ENCODE measurements at regions not wholly inside any gene's neighbourhood (a gene's known extent, or its start where the extent isn't known, plus 50 kb on each side); places are given as distances from the start of the nearest gene placed in this dataset.
"Not testable (repeated sequence)": the region's sequence is repeated elsewhere in the genome, so short reads cannot be mapped to it uniquely, and the experiment has no call there.

DNA sequence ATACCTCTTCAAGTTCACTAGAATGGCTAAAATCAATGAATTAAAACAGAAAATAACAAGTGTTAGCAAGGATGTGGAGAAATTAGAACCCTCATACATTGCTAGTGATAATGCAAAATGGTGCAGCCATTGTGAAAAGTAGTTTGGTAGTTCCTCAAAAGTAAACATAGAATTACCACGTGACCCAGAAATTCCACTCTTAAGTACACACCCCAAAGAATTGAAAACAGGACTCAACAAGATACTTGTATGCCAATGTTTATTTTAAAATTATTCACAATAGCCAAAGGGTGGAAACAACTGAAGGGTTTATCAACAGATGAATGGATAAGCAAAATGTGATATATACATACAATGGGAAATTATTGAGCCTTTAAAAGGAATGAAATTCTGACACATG is 70.3 kb downstream of the BARX1 start:
- Mint-ChIP-seq H3K4me1 (no peaks in the 10 kb centered on the region), H3K27me3 (ENCODE audit: insufficient read depth) (peaks cover 4% of the 10 kb centered on the region), H3K36me3 (ENCODE audit: low read depth) (no peaks in the 10 kb centered on the region), H3K27ac (no peak overlapping the region), H3K4me3 (no peak overlapping the region), H3K9me3 (peaks cover 8% of the 10 kb centered on the region)
- no peak overlapping the region for H3K9ac ChIP-seq (ENCODE audit: extremely low read depth, low read length, poor library complexity, severe bottlenecking)
- H3K4me3 ChIP-seq (ENCODE audit: low read length) = no peak overlapping the region
- no peak overlapping the region for H3K27ac ChIP-seq (ENCODE audit: low read depth, low read length)
- no peak for DNase-seq
- TF ChIP-seq, protein P1, sequence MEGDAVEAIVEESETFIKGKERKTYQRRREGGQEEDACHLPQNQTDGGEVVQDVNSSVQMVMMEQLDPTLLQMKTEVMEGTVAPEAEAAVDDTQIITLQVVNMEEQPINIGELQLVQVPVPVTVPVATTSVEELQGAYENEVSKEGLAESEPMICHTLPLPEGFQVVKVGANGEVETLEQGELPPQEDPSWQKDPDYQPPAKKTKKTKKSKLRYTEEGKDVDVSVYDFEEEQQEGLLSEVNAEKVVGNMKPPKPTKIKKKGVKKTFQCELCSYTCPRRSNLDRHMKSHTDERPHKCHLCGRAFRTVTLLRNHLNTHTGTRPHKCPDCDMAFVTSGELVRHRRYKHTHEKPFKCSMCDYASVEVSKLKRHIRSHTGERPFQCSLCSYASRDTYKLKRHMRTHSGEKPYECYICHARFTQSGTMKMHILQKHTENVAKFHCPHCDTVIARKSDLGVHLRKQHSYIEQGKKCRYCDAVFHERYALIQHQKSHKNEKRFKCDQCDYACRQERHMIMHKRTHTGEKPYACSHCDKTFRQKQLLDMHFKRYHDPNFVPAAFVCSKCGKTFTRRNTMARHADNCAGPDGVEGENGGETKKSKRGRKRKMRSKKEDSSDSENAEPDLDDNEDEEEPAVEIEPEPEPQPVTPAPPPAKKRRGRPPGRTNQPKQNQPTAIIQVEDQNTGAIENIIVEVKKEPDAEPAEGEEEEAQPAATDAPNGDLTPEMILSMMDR (conservative IDR thresholded peaks at IDR 0.05) = no peak
- WGBS, 2 experiments (ENCODE audit: insufficient coverage in 1 of 2, insufficient read length in 1 of 2) = 80% methylated on average over 1 of the region's 1 CpG; no CpG with 5 or more reads in 1 of the 2 experiments
- no peaks in the 10 kb centered on the region for H3K36me3 ChIP-seq (ENCODE audit: control insufficient read depth, insufficient read depth, low read length)
- H3K9me3 ChIP-seq (ENCODE audit: control insufficient read depth, low read length) = no peaks in the 10 kb centered on the region
- H3K27me3 ChIP-seq (ENCODE audit: control insufficient read depth, insufficient read depth, low read length, poor library complexity, severe bottlenecking) = no peaks in the 10 kb centered on the region
- H3K4me1 ChIP-seq (ENCODE audit: control insufficient read depth, insufficient read depth, low read length) = no peaks in the 10 kb centered on the region

GRCh38 chr9:93879662-93880407 is 75.3 kb downstream of the BARX1 start:
- not testable (repeated sequence) for H3K4me3 Mint-ChIP-seq; H3K27me3 ChIP-seq (ENCODE audit: control insufficient read depth, insufficient read depth, low read length, poor library complexity, severe bottlenecking); H3K4me1 Mint-ChIP-seq; H3K4me1 ChIP-seq (ENCODE audit: control insufficient read depth, insufficient read depth, low read length); H3K9ac ChIP-seq (ENCODE audit: extremely low read depth, low read length, poor library complexity, severe bottlenecking); DNase-seq; H3K36me3 Mint-ChIP-seq (ENCODE audit: low read depth); H3K36me3 ChIP-seq (ENCODE audit: control insufficient read depth, insufficient read depth, low read length); H3K27ac ChIP-seq (ENCODE audit: low read depth, low read length); H3K4me3 ChIP-seq (ENCODE audit: low read length); H3K27ac Mint-ChIP-seq; H3K27me3 Mint-ChIP-seq (ENCODE audit: insufficient read depth)
- 68 to 81% methylated on average over 10 to 35 of the region's 35 CpGs for WGBS, 2 experiments (ENCODE audit: insufficient coverage in 1 of 2, insufficient read length in 1 of 2)
- H3K9me3 Mint-ChIP-seq = peaks cover 33% of the 10 kb centered on the region
- H3K9me3 ChIP-seq (ENCODE audit: control insufficient read depth, low read length) = peaks cover 16% of the 10 kb centered on the region

- Mint-ChIP-seq H3K9me3 (peaks cover 43% of the 10 kb centered on the region), H3K36me3 (ENCODE audit: low read depth) (no peaks in the 10 kb centered on the region), H3K4me1 (no peaks in the 10 kb centered on the region), H3K4me3 (no peak overlapping the region), H3K27me3 (ENCODE audit: insufficient read depth) (peaks cover 5% of the 10 kb centered on the region), H3K27ac (no peak overlapping the region)
- H3K27me3 ChIP-seq (ENCODE audit: control insufficient read depth, insufficient read depth, low read length, poor library complexity, severe bottlenecking) = no peaks in the 10 kb centered on the region
- H3K4me1 ChIP-seq (ENCODE audit: control insufficient read depth, insufficient read depth, low read length) = no peaks in the 10 kb centered on the region
- TF ChIP-seq, protein P1 (conservative IDR thresholded peaks at IDR 0.05) = no peak
- H3K27ac ChIP-seq (ENCODE audit: low read depth, low read length) = no peak overlapping the region
- no peaks in the 10 kb centered on the region for H3K36me3 ChIP-seq (ENCODE audit: control insufficient read depth, insufficient read depth, low read length)
- no peak overlapping the region for H3K4me3 ChIP-seq (ENCODE audit: low read length)
- no peak for DNase-seq
- H3K9me3 ChIP-seq (ENCODE audit: control insufficient read depth, low read length) = peaks cover 32% of the 10 kb centered on the region
- H3K9ac ChIP-seq (ENCODE audit: extremely low read depth, low read length, poor library complexity, severe bottlenecking) = no peak overlapping the region
These were observed 79.8 kb downstream of the BARX1 start for GRCh38 chr9:93875330-93875729.

- no peaks in the 10 kb centered on the region for H3K36me3 Mint-ChIP-seq (ENCODE audit: low read depth)
- H3K27me3 Mint-ChIP-seq (ENCODE audit: insufficient read depth) = peaks cover 5% of the 10 kb centered on the region
- H3K4me3 Mint-ChIP-seq = no peak overlapping the region
- no peaks in the 10 kb centered on the region for H3K4me1 ChIP-seq (ENCODE audit: control insufficient read depth, insufficient read depth, low read length)
- no peak overlapping the region for H3K9ac ChIP-seq (ENCODE audit: extremely low read depth, low read length, poor library complexity, severe bottlenecking)
- peaks cover 43% of the 10 kb centered on the region for H3K9me3 Mint-ChIP-seq
- peak overlapping the region; percentile 17 for H3K4me3 ChIP-seq (ENCODE audit: low read length)
- H3K9me3 ChIP-seq (ENCODE audit: control insufficient read depth, low read length) = peaks cover 32% of the 10 kb centered on the region
- TF ChIP-seq, protein P1 (conservative IDR thresholded peaks at IDR 0.05) = no peak
- H3K27me3 ChIP-seq (ENCODE audit: control insufficient read depth, insufficient read depth, low read length, poor library complexity, severe bottlenecking) = no peaks in the 10 kb centered on the region
- peaks cover 3% of the 10 kb centered on the region for H3K4me1 Mint-ChIP-seq
- no peak overlapping the region for H3K27ac Mint-ChIP-seq
- H3K27ac ChIP-seq (ENCODE audit: low read depth, low read length) = no peak overlapping the region
- H3K36me3 ChIP-seq (ENCODE audit: control insufficient read depth, insufficient read depth, low read length) = no peaks in the 10 kb centered on the region
- no peak for DNase-seq
These were observed 80.9 kb downstream of the BARX1 start for GRCh38 chr9:93874242-93874641.
